ENCODE measurements at regions not wholly inside any gene's neighbourhood (a gene's known extent, or its start where the extent isn't known, plus 50 kb on each side); places are given as distances from the start of the nearest gene placed in this dataset.

DNA sequence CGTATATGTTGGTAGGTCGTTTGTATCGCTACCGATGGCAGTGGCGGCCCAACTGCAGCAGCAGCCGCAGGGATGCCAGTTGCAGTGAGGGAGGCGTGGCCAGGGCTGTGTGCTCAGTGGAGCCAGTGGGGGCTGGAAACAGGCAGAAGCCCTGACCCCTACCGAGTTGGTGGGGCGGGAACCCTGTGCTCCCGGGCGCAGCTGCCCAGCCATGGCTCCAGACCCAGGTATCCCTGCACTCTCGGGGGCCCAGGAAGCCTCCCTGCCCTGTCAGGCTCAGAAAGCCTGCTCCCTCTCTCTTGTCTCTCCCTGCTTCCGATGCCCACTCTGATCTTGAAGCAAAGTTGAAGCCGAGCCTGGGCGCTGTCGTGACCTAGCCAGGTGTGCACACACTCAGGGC, 78.6 kb upstream of the ITGB1 start:
- peaks cover 33% of the 10 kb centered on the region for H3K4me1 Mint-ChIP-seq
- no peak overlapping the region for H3K27ac Mint-ChIP-seq
- ATAC-seq (no peak), DNase-seq (ENCODE audit: low spot score) (no peak)
- no peak overlapping the region for H3K4me3 Mint-ChIP-seq
- peaks cover 4% of the 10 kb centered on the region; the same call in 1 of the 2 replicates for H3K36me3 Mint-ChIP-seq
- TF ChIP-seq TP53 (CRISPR knock-in tag; IDR thresholded peaks at IDR 0.05) (no peak), KAT7 (CRISPR knock-in tag; IDR thresholded peaks at IDR 0.05; ENCODE audit: borderline replicate concordance) (no peak), E2F1 (CRISPR knock-in tag; IDR thresholded peaks at IDR 0.05) (no peak), ESRRA (CRISPR knock-in tag; IDR thresholded peaks at IDR 0.05; ENCODE audit: borderline replicate concordance) (no peak), CREB1 (CRISPR knock-in tag; IDR thresholded peaks at IDR 0.05) (no peak), ZNF138 (CRISPR knock-in tag; conservative IDR thresholded peaks at IDR 0.05) (no peak), ELF4 (CRISPR knock-in tag; IDR thresholded peaks at IDR 0.05; ENCODE audit: low read depth) (no peak), TEAD1 (CRISPR knock-in tag; IDR thresholded peaks at IDR 0.05) (no peak), ATF1 (CRISPR knock-in tag; IDR thresholded peaks at IDR 0.05) (no peak), IRF1 (CRISPR knock-in tag; IDR thresholded peaks at IDR 0.05) (no peak), ZNF512 (CRISPR knock-in tag; IDR thresholded peaks at IDR 0.05; ENCODE audit: borderline replicate concordance) (no peak)
- TF ChIP-seq, protein P1, sequence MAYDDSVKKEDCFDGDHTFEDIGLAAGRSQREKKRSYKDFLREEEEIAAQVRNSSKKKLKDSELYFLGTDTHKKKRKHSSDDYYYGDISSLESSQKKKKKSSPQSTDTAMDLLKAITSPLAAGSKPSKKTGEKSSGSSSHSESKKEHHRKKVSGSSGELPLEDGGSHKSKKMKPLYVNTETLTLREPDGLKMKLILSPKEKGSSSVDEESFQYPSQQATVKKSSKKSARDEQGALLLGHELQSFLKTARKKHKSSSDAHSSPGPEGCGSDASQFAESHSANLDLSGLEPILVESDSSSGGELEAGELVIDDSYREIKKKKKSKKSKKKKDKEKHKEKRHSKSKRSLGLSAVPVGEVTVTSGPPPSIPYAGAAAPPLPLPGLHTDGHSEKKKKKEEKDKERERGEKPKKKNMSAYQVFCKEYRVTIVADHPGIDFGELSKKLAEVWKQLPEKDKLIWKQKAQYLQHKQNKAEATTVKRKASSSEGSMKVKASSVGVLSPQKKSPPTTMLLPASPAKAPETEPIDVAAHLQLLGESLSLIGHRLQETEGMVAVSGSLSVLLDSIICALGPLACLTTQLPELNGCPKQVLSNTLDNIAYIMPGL (CRISPR knock-in tag; IDR thresholded peaks at IDR 0.05) = no peak
- TF ChIP-seq, protein P2, sequence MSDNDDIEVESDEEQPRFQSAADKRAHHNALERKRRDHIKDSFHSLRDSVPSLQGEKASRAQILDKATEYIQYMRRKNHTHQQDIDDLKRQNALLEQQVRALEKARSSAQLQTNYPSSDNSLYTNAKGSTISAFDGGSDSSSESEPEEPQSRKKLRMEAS (CRISPR knock-in tag; IDR thresholded peaks at IDR 0.05) = no peak
- no peaks in the 10 kb centered on the region for H3K9me3 Mint-ChIP-seq
- no peaks in the 10 kb centered on the region for H3K27me3 Mint-ChIP-seq (ENCODE audit: low read depth)
- ChIA-PET CTCF (interaction anchor here (0.9 to 1.3 kb wide), 4 partner anchors 28 to 79 kb away, joined by 3 to 4 read pairs (median 4); no protein-coding TSS in a partner anchor), POLR2A (no interaction called here)

- H3K27me3 Mint-ChIP-seq (ENCODE audit: low read depth) = no peaks in the 10 kb centered on the region
- TF ChIP-seq ATF1 (CRISPR knock-in tag; IDR thresholded peaks at IDR 0.05) (no peak), ZNF396 (CRISPR knock-in tag; IDR thresholded peaks at IDR 0.05; ENCODE audit: borderline replicate concordance) (no peak), SMAD3 (CRISPR knock-in tag; IDR thresholded peaks at IDR 0.05; ENCODE audit: borderline replicate concordance) (no peak), CTCF (IDR thresholded peaks at IDR 0.05) (no peak)
- TF ChIP-seq, protein P3, sequence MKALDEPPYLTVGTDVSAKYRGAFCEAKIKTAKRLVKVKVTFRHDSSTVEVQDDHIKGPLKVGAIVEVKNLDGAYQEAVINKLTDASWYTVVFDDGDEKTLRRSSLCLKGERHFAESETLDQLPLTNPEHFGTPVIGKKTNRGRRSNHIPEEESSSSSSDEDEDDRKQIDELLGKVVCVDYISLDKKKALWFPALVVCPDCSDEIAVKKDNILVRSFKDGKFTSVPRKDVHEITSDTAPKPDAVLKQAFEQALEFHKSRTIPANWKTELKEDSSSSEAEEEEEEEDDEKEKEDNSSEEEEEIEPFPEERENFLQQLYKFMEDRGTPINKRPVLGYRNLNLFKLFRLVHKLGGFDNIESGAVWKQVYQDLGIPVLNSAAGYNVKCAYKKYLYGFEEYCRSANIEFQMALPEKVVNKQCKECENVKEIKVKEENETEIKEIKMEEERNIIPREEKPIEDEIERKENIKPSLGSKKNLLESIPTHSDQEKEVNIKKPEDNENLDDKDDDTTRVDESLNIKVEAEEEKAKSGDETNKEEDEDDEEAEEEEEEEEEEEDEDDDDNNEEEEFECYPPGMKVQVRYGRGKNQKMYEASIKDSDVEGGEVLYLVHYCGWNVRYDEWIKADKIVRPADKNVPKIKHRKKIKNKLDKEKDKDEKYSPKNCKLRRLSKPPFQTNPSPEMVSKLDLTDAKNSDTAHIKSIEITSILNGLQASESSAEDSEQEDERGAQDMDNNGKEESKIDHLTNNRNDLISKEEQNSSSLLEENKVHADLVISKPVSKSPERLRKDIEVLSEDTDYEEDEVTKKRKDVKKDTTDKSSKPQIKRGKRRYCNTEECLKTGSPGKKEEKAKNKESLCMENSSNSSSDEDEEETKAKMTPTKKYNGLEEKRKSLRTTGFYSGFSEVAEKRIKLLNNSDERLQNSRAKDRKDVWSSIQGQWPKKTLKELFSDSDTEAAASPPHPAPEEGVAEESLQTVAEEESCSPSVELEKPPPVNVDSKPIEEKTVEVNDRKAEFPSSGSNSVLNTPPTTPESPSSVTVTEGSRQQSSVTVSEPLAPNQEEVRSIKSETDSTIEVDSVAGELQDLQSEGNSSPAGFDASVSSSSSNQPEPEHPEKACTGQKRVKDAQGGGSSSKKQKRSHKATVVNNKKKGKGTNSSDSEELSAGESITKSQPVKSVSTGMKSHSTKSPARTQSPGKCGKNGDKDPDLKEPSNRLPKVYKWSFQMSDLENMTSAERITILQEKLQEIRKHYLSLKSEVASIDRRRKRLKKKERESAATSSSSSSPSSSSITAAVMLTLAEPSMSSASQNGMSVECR (CRISPR knock-in tag; IDR thresholded peaks at IDR 0.05; ENCODE audit: borderline replicate concordance) = no peak
- no peak for DNase-seq (ENCODE audit: low spot score)
- no peak overlapping the region for H3K27ac Mint-ChIP-seq
- no peaks in the 10 kb centered on the region for H3K9me3 Mint-ChIP-seq
- peaks cover 21% of the 10 kb centered on the region for H3K4me1 Mint-ChIP-seq
- ATAC-seq = no peak
- ChIA-PET CTCF (interaction anchor here (1.2 to 1.3 kb wide), 2 partner anchors 31 to 81 kb away, joined by 3 read pairs; no protein-coding TSS in a partner anchor), POLR2A (no interaction called here)
- peaks cover 4% of the 10 kb centered on the region; the same call in 1 of the 2 replicates for H3K36me3 Mint-ChIP-seq
- H3K4me3 Mint-ChIP-seq = no peak overlapping the region
Measured at GRCh38 chr10:33035411-33035810, 77.4 kb upstream of the ITGB1 start.

Measured in WTC11 (cell line).